ENCODE measurements at regions not wholly inside any gene's neighbourhood (a gene's known extent, or its start where the extent isn't known, plus 50 kb on each side); places are given as distances from the start of the nearest gene placed in this dataset.

DNA sequence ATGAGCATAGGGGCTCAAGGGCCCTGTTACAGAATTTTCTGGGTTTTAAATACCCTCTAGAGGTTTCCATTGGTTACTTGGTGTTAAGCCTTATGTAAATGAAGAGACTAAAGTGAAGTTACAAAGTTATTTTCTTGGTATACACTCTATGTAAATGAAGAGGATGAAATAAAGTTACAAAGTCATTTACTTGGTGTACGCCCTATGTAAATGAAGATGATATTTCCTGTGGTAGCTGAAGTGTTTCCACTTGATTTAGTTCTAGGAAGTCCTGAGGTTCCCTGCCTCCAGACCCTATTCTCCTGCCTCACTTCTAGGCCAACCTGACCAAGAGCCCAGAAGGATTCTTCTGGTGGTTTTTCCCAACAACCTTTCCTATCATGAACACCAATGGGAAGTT lies 126.1 kb downstream of the SPTSSA start:
- H3K27me3 ChIP-seq, result no peaks in the 10 kb centered on the region
- no peaks in the 10 kb centered on the region for H3K36me3 ChIP-seq
- no peaks in the 10 kb centered on the region for H3K4me1 ChIP-seq
- DNase-seq, result no peak
- no peak for TF ChIP-seq POLR2A (IDR thresholded peaks at IDR 0.05)
- TF ChIP-seq, protein P1, sequence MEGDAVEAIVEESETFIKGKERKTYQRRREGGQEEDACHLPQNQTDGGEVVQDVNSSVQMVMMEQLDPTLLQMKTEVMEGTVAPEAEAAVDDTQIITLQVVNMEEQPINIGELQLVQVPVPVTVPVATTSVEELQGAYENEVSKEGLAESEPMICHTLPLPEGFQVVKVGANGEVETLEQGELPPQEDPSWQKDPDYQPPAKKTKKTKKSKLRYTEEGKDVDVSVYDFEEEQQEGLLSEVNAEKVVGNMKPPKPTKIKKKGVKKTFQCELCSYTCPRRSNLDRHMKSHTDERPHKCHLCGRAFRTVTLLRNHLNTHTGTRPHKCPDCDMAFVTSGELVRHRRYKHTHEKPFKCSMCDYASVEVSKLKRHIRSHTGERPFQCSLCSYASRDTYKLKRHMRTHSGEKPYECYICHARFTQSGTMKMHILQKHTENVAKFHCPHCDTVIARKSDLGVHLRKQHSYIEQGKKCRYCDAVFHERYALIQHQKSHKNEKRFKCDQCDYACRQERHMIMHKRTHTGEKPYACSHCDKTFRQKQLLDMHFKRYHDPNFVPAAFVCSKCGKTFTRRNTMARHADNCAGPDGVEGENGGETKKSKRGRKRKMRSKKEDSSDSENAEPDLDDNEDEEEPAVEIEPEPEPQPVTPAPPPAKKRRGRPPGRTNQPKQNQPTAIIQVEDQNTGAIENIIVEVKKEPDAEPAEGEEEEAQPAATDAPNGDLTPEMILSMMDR (IDR thresholded peaks at IDR 0.05), result no peak
- no peak overlapping the region for H3K4me3 ChIP-seq
- H3K9me3 ChIP-seq, result no peaks in the 10 kb centered on the region
- no peak overlapping the region for H3K27ac ChIP-seq

DNA sequence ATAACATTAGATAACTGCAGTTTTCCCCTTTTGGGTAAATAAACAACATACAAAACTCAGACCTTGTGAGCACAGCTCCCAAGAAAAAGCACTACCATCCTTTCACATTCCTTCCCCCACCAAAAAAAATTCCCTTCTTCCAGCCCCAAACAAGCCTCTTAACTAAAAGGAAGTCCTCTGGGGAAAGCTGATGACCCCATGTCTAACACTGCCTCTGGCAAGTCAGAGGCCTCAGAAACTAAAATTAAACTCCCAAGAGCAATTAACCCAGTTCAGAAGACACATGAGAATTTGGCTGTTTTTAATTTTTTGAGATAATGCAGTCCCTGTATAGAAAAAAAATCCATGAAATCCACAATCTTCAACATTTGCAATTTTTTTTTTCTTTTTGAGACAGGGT lies 127.7 kb downstream of the SPTSSA start:
- no peaks in the 10 kb centered on the region for H3K4me1 ChIP-seq
- no peak overlapping the region for H3K27ac ChIP-seq
- DNase-seq, result no peak
- no peaks in the 10 kb centered on the region for H3K27me3 ChIP-seq
- H3K36me3 ChIP-seq, result no peaks in the 10 kb centered on the region
- H3K9me3 ChIP-seq, result no peaks in the 10 kb centered on the region
- H3K4me3 ChIP-seq, result no peak overlapping the region
- TF ChIP-seq, protein P1 (IDR thresholded peaks at IDR 0.05), result no peak
- no peak for TF ChIP-seq POLR2A (IDR thresholded peaks at IDR 0.05)

GRCh38 chr14:34331728-34332623 lies 130.1 kb downstream of the SPTSSA start:
- H3K4me3 ChIP-seq, result no peak overlapping the region
- H3K27ac ChIP-seq, result no peak overlapping the region
- TF ChIP-seq, protein P1 (IDR thresholded peaks at IDR 0.05), result peak; percentile 14 to 87 (median 76)
- TF ChIP-seq POLR2A (IDR thresholded peaks at IDR 0.05), result no peak
- H3K27me3 ChIP-seq, result no peaks in the 10 kb centered on the region
- H3K36me3 ChIP-seq, result no peaks in the 10 kb centered on the region
- no peaks in the 10 kb centered on the region for H3K9me3 ChIP-seq
- DNase-seq, result peak; percentile 47 to 84 (median 78)
- no peaks in the 10 kb centered on the region for H3K4me1 ChIP-seq

DNA sequence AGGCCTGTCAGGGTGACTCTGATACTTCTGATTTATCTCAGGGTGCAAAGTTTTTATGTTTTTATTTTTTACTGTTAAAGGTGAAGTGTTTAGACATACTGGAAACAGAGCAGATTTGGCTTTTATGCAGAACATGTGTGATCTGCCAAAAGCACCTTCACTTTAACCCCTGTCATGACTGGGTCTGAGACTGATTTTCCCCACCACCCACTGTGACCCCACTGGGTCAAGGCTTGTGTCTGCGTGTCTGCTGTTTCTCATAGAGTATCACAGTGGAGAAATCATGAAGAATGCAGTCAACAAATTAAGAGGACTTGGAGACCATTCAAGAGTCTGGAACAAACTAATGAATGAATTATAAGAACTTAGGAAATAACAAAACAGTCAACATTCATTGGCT lies 131.2 kb downstream of the SPTSSA start:
- no peaks in the 10 kb centered on the region for H3K27me3 ChIP-seq
- no peaks in the 10 kb centered on the region for H3K4me1 ChIP-seq
- no peaks in the 10 kb centered on the region for H3K9me3 ChIP-seq
- DNase-seq, result no peak
- no peak overlapping the region for H3K4me3 ChIP-seq
- H3K27ac ChIP-seq, result no peak overlapping the region
- H3K36me3 ChIP-seq, result no peaks in the 10 kb centered on the region
- TF ChIP-seq POLR2A (IDR thresholded peaks at IDR 0.05), result no peak
- TF ChIP-seq, protein P1 (IDR thresholded peaks at IDR 0.05), result no peak

DNA sequence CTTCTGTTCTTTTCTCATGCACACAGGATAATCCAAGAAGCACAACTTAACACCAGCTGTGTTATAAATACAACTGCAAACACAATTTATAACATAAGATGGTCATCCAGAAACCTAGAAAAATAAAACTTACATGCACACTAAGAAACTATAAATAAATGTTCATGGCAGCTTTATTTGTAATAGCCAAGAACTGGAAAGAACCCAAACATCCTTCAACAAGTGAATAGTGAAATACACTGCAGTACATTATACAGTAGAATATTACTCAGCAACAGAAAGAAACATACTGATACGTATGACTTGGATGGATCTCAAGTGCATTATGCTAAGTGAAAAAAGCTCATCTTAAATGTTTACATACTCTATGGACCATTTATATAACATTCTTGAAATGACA lies 132.7 kb downstream of the SPTSSA start:
- Histone ChIP-seq H3K36me3 (no peaks in the 10 kb centered on the region), H3K4me3 (no peak overlapping the region), H3K27ac (no peak overlapping the region), H3K27me3 (no peaks in the 10 kb centered on the region), H3K4me1 (no peaks in the 10 kb centered on the region), H3K9me3 (no peaks in the 10 kb centered on the region)
- no peak for DNase-seq
- TF ChIP-seq POLR2A (IDR thresholded peaks at IDR 0.05), result no peak
- TF ChIP-seq, protein P1 (IDR thresholded peaks at IDR 0.05), result no peak

Data from Peyer's patch (tissue), 4 donors.